SK-N-SH treated with all-trans-retinoic acid at 6 μM for 48 hours (cell line): ENCODE measurements at regions not wholly inside any gene's neighbourhood (a gene's known extent, or its start where the extent isn't known, plus 50 kb on each side); places are given as distances from the start of the nearest gene placed in this dataset.

Experiments
- ATAC-seq: fragments of 200-7000 bp; cut with Tn5 transposase; 3 replicates; pipeline ENCODE4 v1.9.1; 2020; ENCODE audit warnings: mild to moderate bottlenecking, moderate library complexity
- ARNTL ChIP-seq: fragments of 450-650 bp; formaldehyde crosslinking; IDR thresholded peaks from 2 replicates; pipeline ENCODE4 v1.5.0; 2020; ENCODE audit warnings: low read depth, mild to moderate bottlenecking, moderate library complexity, borderline replicate concordance
- CSDC2 ChIP-seq: fragments of 250-450 bp; sonication (Bioruptor Pico); IDR thresholded peaks from 2 replicates; pipeline ENCODE4 v1.5.0; 2020; ENCODE audit warnings: mild to moderate bottlenecking, moderate library complexity
- ESRRG ChIP-seq: fragments of 250-450 bp; sonication (Bioruptor Pico); IDR thresholded peaks from 2 replicates; pipeline ENCODE4 v1.6.1; 2021; ENCODE audit warnings: mild to moderate bottlenecking
- GLIS3 ChIP-seq: fragments of 250-450 bp; sonication (Bioruptor Pico); IDR thresholded peaks from 2 replicates; pipeline ENCODE4 v1.5.0; 2020; ENCODE audit warnings: mild to moderate bottlenecking, moderate library complexity
- ISL1 ChIP-seq: fragments of 250-450 bp; sonication (Bioruptor Pico); IDR thresholded peaks from 2 replicates; pipeline ENCODE4 v2.1.2; 2022; ENCODE audit warnings: mild to moderate bottlenecking, moderate library complexity
- OSR1 ChIP-seq: fragments of 250-450 bp; sonication (Bioruptor Pico); IDR thresholded peaks from 2 replicates; pipeline ENCODE4 v1.8.0; 2022; ENCODE audit warnings: moderate library complexity, mild to moderate bottlenecking, inconsistent platforms
- PPARA ChIP-seq: fragments of 250-450 bp; sonication (Bioruptor Pico); IDR thresholded peaks from 2 replicates; pipeline ENCODE4 v1.5.0; 2020; ENCODE audit warnings: mild to moderate bottlenecking, borderline replicate concordance
- RARB ChIP-seq: fragments of 250-450 bp; sonication (Bioruptor Pico); IDR thresholded peaks from 2 replicates; pipeline ENCODE4 v1.8.0; 2021; ENCODE audit warnings: mild to moderate bottlenecking, moderate library complexity
- SNAI2 ChIP-seq: fragments of 250-450 bp; sonication (Bioruptor Pico); IDR thresholded peaks from 2 replicates; pipeline ENCODE4 v1.5.0; 2020; ENCODE audit warnings: mild to moderate bottlenecking, moderate library complexity
- TOX ChIP-seq: fragments of 250-450 bp; sonication (Bioruptor Pico); IDR thresholded peaks from 2 replicates; pipeline ENCODE4 v1.8.0; 2021; ENCODE audit warnings: mild to moderate bottlenecking, moderate library complexity, borderline replicate concordance
- ZC3H10 ChIP-seq: fragments of 250-450 bp; sonication (Bioruptor Pico); IDR thresholded peaks from 2 replicates; pipeline ENCODE4 v1.5.1; 2021; ENCODE audit warnings: mild to moderate bottlenecking, moderate library complexity
- ZFP3 ChIP-seq: fragments of 250-450 bp; sonication (Bioruptor Pico); IDR thresholded peaks from 2 replicates; pipeline ENCODE4 v1.5.0; 2020; ENCODE audit warnings: mild to moderate bottlenecking, moderate library complexity
- ZFP30 ChIP-seq: fragments of 450-650 bp; formaldehyde crosslinking; IDR thresholded peaks from 2 replicates; pipeline ENCODE4 v1.5.0; 2022; ENCODE audit warnings: mild to moderate bottlenecking, moderate library complexity
- ZNF565 ChIP-seq: fragments of 450-650 bp; formaldehyde crosslinking; conservative IDR thresholded peaks from 2 replicates; pipeline ENCODE4 v1.5.0; 2020; ENCODE audit warnings: low read depth, mild to moderate bottlenecking, moderate library complexity
- ZNF70 ChIP-seq: fragments of 450-650 bp; formaldehyde crosslinking; IDR thresholded peaks from 2 replicates; pipeline ENCODE4 v1.5.0; 2020; ENCODE audit warnings: mild to moderate bottlenecking, moderate library complexity
- ZNF8 ChIP-seq: fragments of 450-650 bp; formaldehyde crosslinking; IDR thresholded peaks from 2 replicates; pipeline ENCODE4 v1.5.0; 2020; ENCODE audit warnings: mild to moderate bottlenecking, moderate library complexity
- TF ChIP-seq, protein P1 (sequence below): fragments of 250-450 bp; sonication (Bioruptor Pico); IDR thresholded peaks from 2 replicates; pipeline ENCODE4 v1.5.1; 2021; ENCODE audit warnings: mild to moderate bottlenecking, moderate library complexity
- TF ChIP-seq, protein P2 (sequence below): fragments of 250-450 bp; sonication (Bioruptor Pico); IDR thresholded peaks from 2 replicates; pipeline ENCODE4 v1.8.0; 2021; ENCODE audit warnings: low read depth, mild to moderate bottlenecking, moderate library complexity, borderline replicate concordance
- TF ChIP-seq, protein P3 (sequence below): fragments of 250-450 bp; sonication (Bioruptor Pico); IDR thresholded peaks from 2 replicates; pipeline ENCODE4 v1.5.0; 2020; ENCODE audit warnings: mild to moderate bottlenecking, moderate library complexity
- TF ChIP-seq, protein P4 (sequence below): fragments of 250-450 bp; sonication (Bioruptor Pico); IDR thresholded peaks from 2 replicates; pipeline ENCODE4 v1.5.1; 2020; ENCODE audit warnings: low read depth, mild to moderate bottlenecking, moderate library complexity

DNA sequence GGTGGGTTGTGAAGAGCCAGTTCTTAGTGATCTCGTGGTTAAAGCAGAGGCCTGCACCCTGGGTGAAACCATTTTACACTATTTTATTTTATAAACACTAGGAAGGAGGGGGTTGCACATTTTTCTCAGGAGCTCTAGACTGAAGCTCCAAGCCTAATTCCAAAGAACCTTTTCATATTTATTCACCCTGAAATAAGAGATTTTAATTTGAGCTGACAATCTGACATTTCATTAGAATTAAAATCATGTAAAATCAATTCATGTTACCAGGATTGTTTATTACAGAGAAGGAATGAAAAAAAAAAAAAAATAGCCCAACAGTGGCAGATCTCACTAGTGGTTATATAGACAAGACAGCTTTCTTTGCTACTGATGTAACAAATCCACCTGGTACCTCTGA lies 222.5 kb upstream of the SOX4 start:
- ATAC-seq: no peak
- TF ChIP-seq, protein P1, sequence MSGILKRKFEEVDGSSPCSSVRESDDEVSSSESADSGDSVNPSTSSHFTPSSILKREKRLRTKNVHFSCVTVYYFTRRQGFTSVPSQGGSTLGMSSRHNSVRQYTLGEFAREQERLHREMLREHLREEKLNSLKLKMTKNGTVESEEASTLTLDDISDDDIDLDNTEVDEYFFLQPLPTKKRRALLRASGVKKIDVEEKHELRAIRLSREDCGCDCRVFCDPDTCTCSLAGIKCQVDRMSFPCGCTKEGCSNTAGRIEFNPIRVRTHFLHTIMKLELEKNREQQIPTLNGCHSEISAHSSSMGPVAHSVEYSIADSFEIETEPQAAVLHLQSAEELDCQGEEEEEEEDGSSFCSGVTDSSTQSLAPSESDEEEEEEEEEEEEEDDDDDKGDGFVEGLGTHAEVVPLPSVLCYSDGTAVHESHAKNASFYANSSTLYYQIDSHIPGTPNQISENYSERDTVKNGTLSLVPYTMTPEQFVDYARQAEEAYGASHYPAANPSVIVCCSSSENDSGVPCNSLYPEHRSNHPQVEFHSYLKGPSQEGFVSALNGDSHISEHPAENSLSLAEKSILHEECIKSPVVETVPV (CRISPR knock-in tag): no peak
- TF ChIP-seq, protein P2, sequence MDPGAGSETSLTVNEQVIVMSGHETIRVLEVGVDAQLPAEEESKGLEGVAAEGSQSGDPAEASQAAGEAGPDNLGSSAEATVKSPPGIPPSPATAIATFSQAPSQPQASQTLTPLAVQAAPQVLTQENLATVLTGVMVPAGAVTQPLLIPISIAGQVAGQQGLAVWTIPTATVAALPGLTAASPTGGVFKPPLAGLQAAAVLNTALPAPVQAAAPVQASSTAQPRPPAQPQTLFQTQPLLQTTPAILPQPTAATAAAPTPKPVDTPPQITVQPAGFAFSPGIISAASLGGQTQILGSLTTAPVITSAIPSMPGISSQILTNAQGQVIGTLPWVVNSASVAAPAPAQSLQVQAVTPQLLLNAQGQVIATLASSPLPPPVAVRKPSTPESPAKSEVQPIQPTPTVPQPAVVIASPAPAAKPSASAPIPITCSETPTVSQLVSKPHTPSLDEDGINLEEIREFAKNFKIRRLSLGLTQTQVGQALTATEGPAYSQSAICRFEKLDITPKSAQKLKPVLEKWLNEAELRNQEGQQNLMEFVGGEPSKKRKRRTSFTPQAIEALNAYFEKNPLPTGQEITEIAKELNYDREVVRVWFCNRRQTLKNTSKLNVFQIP: no peak
- no peak for TF ChIP-seq ESRRG (CRISPR knock-in tag)
- TF ChIP-seq OSR1: no peak
- no peak for TF ChIP-seq ZNF70 (CRISPR knock-in tag)
- TF ChIP-seq ZFP3 (CRISPR knock-in tag): no peak
- TF ChIP-seq CSDC2 (CRISPR knock-in tag): no peak
- TF ChIP-seq ZNF565 (CRISPR knock-in tag): no peak

DNA sequence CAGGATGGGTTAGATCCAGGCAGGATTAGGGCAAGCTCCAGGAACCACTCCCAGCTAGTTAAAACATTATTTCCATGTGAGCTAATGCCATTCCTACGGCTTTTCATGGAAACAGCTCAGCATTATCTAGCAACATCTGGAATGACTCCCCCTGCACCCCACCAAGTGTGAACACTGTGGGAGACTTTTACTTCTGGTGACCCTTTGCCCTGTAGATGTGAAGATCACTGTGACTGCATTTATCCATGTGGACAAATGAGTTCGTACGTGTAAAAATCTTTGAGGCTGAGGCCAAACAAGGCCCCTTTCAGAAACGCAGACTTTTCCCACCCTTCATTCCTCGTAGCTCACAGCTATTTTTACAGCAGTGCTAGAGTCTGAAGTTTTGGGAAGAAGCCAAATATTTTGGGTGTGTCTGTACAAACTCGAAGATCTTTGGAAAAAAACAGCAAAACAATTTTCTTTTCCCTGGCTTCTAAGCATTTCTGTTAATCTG lies 221.8 kb upstream of the SOX4 start:
- ATAC-seq: no peak

DNA sequence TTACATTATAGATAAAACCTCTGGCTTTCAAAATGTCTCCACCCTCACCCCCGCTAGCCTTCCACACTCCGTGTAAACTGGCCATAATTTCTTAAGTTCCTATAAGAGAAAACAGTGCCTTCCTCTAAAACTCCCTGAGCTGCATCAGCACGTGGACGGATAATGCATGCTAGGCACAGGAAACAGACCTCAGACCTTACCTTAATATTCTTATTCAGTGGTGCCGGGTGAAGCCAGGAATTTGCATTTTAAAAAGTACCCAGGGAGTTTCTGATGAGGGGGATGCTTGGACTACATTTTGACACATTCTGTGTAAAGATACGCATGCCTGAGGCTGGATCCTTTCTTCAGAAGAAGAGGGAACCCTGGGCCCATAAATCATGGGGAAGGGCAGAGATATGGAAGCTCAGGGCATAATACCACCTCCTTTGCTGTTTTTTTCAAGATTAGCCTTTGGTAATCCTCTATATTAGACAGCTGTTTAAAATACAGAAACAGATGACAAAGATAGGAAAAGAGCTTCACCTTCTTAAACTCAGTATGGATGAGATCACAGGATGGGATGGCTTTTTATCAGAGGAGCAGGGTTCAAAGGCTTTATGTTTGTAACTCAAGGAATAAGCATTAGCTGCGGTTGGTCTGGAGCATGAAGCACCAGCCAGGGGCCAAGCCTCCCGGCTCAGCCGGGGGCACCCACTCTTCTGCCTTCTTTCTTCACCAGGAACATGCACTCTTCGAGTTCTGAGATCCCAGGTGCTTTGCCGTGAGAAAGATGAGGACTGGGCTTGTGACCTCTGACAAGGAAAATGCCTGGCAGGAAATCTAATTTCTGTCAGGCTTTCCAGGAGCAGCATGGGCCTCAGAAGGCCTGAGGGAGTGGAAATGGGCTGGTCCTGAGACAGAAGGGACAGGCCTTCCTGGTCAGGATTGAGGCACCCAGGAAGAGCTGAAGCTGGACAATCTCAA lies 218.1 kb upstream of the SOX4 start:
- ATAC-seq: no peak
- TF ChIP-seq ISL1 (CRISPR knock-in tag) (no peak), PPARA (CRISPR knock-in tag) (no peak), ARNTL (CRISPR knock-in tag) (no peak), ZNF8 (CRISPR knock-in tag) (no peak), CSDC2 (CRISPR knock-in tag) (no peak), RARB (CRISPR knock-in tag) (no peak)

More for the DNA sequence above, 221.8 kb upstream of the SOX4 start:
- TF ChIP-seq PPARA (CRISPR knock-in tag): no peak
- TF ChIP-seq OSR1: no peak
- TF ChIP-seq SNAI2 (CRISPR knock-in tag): no peak
- TF ChIP-seq ESRRG (CRISPR knock-in tag): no peak
- no peak for TF ChIP-seq RARB (CRISPR knock-in tag)
- TF ChIP-seq, protein P3, sequence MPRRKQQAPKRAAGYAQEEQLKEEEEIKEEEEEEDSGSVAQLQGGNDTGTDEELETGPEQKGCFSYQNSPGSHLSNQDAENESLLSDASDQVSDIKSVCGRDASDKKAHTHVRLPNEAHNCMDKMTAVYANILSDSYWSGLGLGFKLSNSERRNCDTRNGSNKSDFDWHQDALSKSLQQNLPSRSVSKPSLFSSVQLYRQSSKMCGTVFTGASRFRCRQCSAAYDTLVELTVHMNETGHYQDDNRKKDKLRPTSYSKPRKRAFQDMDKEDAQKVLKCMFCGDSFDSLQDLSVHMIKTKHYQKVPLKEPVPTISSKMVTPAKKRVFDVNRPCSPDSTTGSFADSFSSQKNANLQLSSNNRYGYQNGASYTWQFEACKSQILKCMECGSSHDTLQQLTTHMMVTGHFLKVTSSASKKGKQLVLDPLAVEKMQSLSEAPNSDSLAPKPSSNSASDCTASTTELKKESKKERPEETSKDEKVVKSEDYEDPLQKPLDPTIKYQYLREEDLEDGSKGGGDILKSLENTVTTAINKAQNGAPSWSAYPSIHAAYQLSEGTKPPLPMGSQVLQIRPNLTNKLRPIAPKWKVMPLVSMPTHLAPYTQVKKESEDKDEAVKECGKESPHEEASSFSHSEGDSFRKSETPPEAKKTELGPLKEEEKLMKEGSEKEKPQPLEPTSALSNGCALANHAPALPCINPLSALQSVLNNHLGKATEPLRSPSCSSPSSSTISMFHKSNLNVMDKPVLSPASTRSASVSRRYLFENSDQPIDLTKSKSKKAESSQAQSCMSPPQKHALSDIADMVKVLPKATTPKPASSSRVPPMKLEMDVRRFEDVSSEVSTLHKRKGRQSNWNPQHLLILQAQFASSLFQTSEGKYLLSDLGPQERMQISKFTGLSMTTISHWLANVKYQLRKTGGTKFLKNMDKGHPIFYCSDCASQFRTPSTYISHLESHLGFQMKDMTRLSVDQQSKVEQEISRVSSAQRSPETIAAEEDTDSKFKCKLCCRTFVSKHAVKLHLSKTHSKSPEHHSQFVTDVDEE (CRISPR knock-in tag): no peak
- TF ChIP-seq ZNF70 (CRISPR knock-in tag): no peak
- no peak for TF ChIP-seq GLIS3 (CRISPR knock-in tag)
- TF ChIP-seq CSDC2 (CRISPR knock-in tag): no peak
- TF ChIP-seq ZFP30 (CRISPR knock-in tag): no peak
- TF ChIP-seq, all 23 proteins: peak for 0

DNA sequence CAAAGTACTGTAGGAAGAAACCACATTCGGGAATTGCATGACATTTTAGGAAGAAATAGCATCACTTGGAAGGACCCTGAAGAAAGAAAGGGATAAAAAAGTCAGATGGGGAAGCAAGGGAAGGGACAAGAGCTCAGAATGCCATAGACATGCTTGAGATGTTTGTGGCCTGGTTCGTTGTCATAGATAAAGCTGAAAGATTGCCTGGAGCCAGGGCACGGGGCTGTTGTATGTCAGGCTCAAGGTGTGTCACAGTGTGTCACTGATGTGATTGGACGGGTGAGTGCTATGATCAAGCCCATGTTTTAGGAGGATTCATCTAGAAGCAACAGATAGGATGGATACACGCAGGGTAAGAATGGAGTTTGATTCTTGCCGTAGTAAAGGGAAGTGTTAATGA lies 216.2 kb upstream of the SOX4 start:
- no peak for TF ChIP-seq ESRRG (CRISPR knock-in tag)
- no peak for TF ChIP-seq ZC3H10 (CRISPR knock-in tag)
- no peak for TF ChIP-seq GLIS3 (CRISPR knock-in tag)
- TF ChIP-seq OSR1: no peak
- no peak for TF ChIP-seq ZNF565 (CRISPR knock-in tag)
- no peak for TF ChIP-seq ZFP3 (CRISPR knock-in tag)
- TF ChIP-seq, protein P1 (CRISPR knock-in tag): no peak
- TF ChIP-seq, protein P4, sequence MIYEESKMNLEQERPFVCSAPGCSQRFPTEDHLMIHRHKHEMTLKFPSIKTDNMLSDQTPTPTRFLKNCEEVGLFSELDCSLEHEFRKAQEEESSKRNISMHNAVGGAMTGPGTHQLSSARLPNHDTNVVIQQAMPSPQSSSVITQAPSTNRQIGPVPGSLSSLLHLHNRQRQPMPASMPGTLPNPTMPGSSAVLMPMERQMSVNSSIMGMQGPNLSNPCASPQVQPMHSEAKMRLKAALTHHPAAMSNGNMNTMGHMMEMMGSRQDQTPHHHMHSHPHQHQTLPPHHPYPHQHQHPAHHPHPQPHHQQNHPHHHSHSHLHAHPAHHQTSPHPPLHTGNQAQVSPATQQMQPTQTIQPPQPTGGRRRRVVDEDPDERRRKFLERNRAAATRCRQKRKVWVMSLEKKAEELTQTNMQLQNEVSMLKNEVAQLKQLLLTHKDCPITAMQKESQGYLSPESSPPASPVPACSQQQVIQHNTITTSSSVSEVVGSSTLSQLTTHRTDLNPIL (CRISPR knock-in tag): no peak
- no peak for TF ChIP-seq CSDC2 (CRISPR knock-in tag)
- no peak for TF ChIP-seq ZNF70 (CRISPR knock-in tag)
- no peak for TF ChIP-seq PPARA (CRISPR knock-in tag)
- no peak for TF ChIP-seq SNAI2 (CRISPR knock-in tag)
- no peak for TF ChIP-seq ZFP30 (CRISPR knock-in tag)
- no peak for TF ChIP-seq TOX (CRISPR knock-in tag)
- TF ChIP-seq, all 23 proteins: peak for 0
- no peak for ATAC-seq
